ENCODE measurements at regions not wholly inside any gene's neighbourhood (a gene's known extent, or its start where the extent isn't known, plus 50 kb on each side); places are given as distances from the start of the nearest gene placed in this dataset.
"Not testable (repeated sequence)": the region's sequence is repeated elsewhere in the genome, so short reads cannot be mapped to it uniquely, and the experiment has no call there.

DNA sequence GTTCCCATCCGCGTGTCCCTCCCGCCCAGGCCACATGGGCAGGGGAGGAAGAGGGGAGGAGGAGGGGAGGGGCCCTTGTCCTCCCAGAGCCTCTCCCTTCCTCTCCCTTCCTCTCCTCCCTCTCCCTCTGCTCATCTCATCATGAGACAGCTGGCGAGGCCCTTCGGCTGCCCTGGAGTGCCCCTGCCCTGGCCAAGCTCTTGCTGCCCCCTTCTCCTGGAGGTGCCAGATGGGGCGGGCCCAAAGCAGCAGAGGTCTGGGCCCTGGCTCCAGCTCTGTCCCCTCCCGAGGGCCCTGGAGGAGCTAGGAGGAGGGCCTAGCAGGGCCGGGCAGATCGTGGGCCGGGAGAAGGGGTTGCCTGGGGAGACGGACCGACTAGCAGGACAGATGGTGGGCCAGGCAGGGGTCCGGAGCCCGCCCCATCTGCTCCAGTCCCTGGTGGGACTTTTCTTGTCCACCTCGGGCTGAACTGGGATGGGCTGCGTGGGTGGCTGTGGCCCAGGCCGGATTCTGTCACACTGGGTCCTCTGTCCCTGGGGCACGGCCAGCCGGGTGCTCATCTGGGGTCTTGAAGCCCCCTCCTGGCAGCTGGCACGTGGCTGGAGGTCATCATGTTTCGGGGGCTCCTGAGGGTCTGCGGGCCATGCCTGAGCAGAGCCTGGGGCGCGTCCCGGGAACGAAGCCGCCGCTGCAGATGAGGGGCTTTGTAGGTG is 183.4 kb downstream of the GOLGA6L6 start:
- Histone ChIP-seq H3K4me1 (ENCODE audit: insufficient read depth, insufficient read length) (peaks cover 14% of the 10 kb centered on the region), H3K4me3 (ENCODE audit: insufficient read length, low read depth) (no peak overlapping the region), H3K36me3 (ENCODE audit: insufficient read depth, insufficient read length, low read length) (no peaks in the 10 kb centered on the region), H3K9ac (ENCODE audit: insufficient read length, low read depth) (peak overlapping the region; percentile 50), H3K27me3 (ENCODE audit: insufficient read depth, insufficient read length) (peaks cover 16% of the 10 kb centered on the region), H3K9me3 (ENCODE audit: insufficient read depth, low read length) (no peaks in the 10 kb centered on the region)
- DNase-seq (ENCODE audit: low read depth, low spot score), result no peak
- TF ChIP-seq YY1 (IDR thresholded peaks at IDR 0.05; ENCODE audit: insufficient read depth, insufficient read length) (no peak), SUZ12 (IDR thresholded peaks at IDR 0.05; ENCODE audit: extremely low read depth, insufficient read depth, insufficient read length) (no peak), ZNF274 (IDR thresholded peaks at IDR 0.05; ENCODE audit: low read depth, low read length) (no peak)

DNA sequence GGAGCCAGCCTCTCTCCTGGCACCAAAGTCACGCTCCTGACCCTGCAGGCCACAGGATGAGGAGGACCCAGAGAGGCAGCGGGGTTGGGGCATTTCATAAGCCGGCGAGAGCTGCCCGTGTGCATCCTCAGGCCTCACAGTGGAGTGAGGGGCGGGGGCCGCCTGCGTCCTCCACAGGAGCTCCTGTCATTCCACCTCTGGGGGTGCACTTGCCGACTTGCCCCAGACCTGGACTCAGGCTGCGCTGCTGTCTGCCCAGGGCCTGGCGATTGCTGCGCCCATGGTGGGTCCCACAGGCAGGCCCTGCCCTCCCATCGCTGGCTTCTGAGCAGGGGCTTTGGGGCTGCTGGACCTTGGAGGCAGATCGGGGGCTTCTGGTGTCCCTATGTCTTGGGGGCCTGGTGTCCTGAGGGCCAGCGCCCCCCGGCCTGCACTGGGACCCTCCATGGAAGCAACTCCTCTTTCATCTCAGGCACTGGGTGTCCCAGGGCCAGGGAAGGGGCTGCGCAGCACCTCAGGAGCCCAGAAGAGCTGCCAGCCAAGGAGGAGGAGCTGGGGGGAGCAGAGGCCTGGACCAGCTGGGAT is 184.0 kb downstream of the GOLGA6L6 start:
- TF ChIP-seq YY1 (IDR thresholded peaks at IDR 0.05; ENCODE audit: insufficient read depth, insufficient read length) (no peak), SUZ12 (IDR thresholded peaks at IDR 0.05; ENCODE audit: extremely low read depth, insufficient read depth, insufficient read length) (no peak), ZNF274 (IDR thresholded peaks at IDR 0.05; ENCODE audit: low read depth, low read length) (no peak)
- H3K27me3 ChIP-seq (ENCODE audit: insufficient read depth, insufficient read length), result peaks cover 20% of the 10 kb centered on the region
- peaks cover 1% of the 10 kb centered on the region; the same call in 1 of the 2 replicates for H3K9me3 ChIP-seq (ENCODE audit: insufficient read depth, low read length)
- no peak for DNase-seq (ENCODE audit: low read depth, low spot score)
- no peak overlapping the region for H3K4me3 ChIP-seq (ENCODE audit: insufficient read length, low read depth)
- peak overlapping the region; percentile 50 for H3K9ac ChIP-seq (ENCODE audit: insufficient read length, low read depth)
- peaks cover 14% of the 10 kb centered on the region for H3K4me1 ChIP-seq (ENCODE audit: insufficient read depth, insufficient read length)
- H3K36me3 ChIP-seq (ENCODE audit: insufficient read depth, insufficient read length, low read length), result no peaks in the 10 kb centered on the region

GRCh38 chr15:20356911-20357480 is 184.6 kb downstream of the GOLGA6L6 start:
- no peaks in the 10 kb centered on the region for H3K36me3 ChIP-seq (ENCODE audit: insufficient read depth, insufficient read length, low read length)
- peak overlapping the region; percentile 33 for H3K4me3 ChIP-seq (ENCODE audit: insufficient read length, low read depth)
- peaks cover 14% of the 10 kb centered on the region for H3K4me1 ChIP-seq (ENCODE audit: insufficient read depth, insufficient read length)
- H3K27me3 ChIP-seq (ENCODE audit: insufficient read depth, insufficient read length), result peaks cover 26% of the 10 kb centered on the region
- H3K9me3 ChIP-seq (ENCODE audit: insufficient read depth, low read length), result peaks cover 7% of the 10 kb centered on the region; the same call in 1 of the 2 replicates
- no peak for TF ChIP-seq ZNF274 (IDR thresholded peaks at IDR 0.05; ENCODE audit: low read depth, low read length)
- TF ChIP-seq YY1 (IDR thresholded peaks at IDR 0.05; ENCODE audit: insufficient read depth, insufficient read length), result no peak
- TF ChIP-seq SUZ12 (IDR thresholded peaks at IDR 0.05; ENCODE audit: extremely low read depth, insufficient read depth, insufficient read length), result no peak
- peak overlapping the region; percentile 53 for H3K9ac ChIP-seq (ENCODE audit: insufficient read length, low read depth)
- no peak for DNase-seq (ENCODE audit: low read depth, low spot score)

GRCh38 chr15:20356444-20356910 is 185.1 kb downstream of the GOLGA6L6 start:
- H3K9ac ChIP-seq (ENCODE audit: insufficient read length, low read depth), result peak overlapping the region; percentile 53
- peaks cover 31% of the 10 kb centered on the region for H3K27me3 ChIP-seq (ENCODE audit: insufficient read depth, insufficient read length)
- DNase-seq (ENCODE audit: low read depth, low spot score), result peak; percentile 72
- H3K4me3 ChIP-seq (ENCODE audit: insufficient read length, low read depth), result peak overlapping the region; percentile 33
- H3K9me3 ChIP-seq (ENCODE audit: insufficient read depth, low read length), result peaks cover 12% of the 10 kb centered on the region; the same call in 1 of the 2 replicates
- H3K36me3 ChIP-seq (ENCODE audit: insufficient read depth, insufficient read length, low read length), result no peaks in the 10 kb centered on the region
- peaks cover 16% of the 10 kb centered on the region for H3K4me1 ChIP-seq (ENCODE audit: insufficient read depth, insufficient read length)
- no peak for TF ChIP-seq SUZ12 (IDR thresholded peaks at IDR 0.05; ENCODE audit: extremely low read depth, insufficient read depth, insufficient read length)
- TF ChIP-seq YY1 (IDR thresholded peaks at IDR 0.05; ENCODE audit: insufficient read depth, insufficient read length), result no peak
- no peak for TF ChIP-seq ZNF274 (IDR thresholded peaks at IDR 0.05; ENCODE audit: low read depth, low read length)

DNA sequence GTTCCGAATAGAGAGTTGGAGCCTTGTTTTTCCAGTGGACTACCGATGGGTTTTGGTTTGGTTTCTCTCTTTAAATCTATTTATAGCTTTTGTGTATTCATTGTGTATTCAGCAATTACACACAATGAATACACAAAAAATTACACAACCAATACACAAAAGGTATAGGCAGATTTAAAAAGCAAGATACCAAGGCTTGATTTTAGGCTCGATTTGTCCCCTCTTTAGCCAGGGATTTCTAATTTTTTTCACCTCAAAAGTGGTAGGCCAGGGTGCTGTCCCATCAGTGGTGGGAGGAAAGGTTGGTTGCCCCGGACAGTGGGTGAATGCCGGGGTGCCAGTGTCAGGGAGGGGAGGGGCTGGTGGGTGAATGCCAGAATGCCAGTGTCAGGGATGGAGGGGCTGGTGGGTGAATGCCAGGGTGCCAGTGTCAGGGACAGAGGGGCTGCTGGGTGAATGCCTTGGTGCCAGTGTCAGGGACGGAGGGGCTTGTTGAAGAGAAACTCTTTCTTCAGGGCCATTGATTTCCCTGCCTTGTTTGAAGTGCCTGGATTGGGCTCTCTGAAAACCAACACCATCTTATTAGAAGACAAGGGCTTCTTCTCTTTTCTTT is 186.2 kb downstream of the GOLGA6L6 start:
- no peak for DNase-seq (ENCODE audit: low read depth, low spot score)
- Histone ChIP-seq H3K36me3 (ENCODE audit: insufficient read depth, insufficient read length, low read length) (no peaks in the 10 kb centered on the region), H3K4me3 (ENCODE audit: insufficient read length, low read depth) (no peak overlapping the region), H3K9me3 (ENCODE audit: insufficient read depth, low read length) (peaks cover 13% of the 10 kb centered on the region; the same call in 1 of the 2 replicates), H3K4me1 (ENCODE audit: insufficient read depth, insufficient read length) (peaks cover 16% of the 10 kb centered on the region), H3K27me3 (ENCODE audit: insufficient read depth, insufficient read length) (peaks cover 41% of the 10 kb centered on the region), H3K9ac (ENCODE audit: insufficient read length, low read depth) (no peak overlapping the region)
- TF ChIP-seq SUZ12 (IDR thresholded peaks at IDR 0.05; ENCODE audit: extremely low read depth, insufficient read depth, insufficient read length) (no peak), YY1 (IDR thresholded peaks at IDR 0.05; ENCODE audit: insufficient read depth, insufficient read length) (no peak), ZNF274 (IDR thresholded peaks at IDR 0.05; ENCODE audit: low read depth, low read length) (no peak)

DNA sequence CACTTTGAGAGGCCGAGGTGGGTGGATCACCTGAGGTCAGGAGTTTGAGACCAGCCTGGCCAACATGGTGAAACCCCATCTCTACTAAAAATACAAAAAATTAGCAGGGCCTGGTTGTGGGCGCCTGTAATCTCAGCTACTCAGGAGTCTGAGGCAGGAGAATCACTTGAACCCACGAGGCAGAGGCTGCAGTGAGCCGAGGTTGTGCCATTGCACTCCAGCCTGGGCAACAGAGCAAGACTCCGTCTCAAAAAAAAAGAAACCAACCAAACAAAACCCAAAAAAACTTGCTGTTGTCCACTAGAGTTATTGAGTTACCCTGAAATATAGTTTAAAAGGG is 186.7 kb downstream of the GOLGA6L6 start:
- not testable (repeated sequence) for H3K9ac ChIP-seq (ENCODE audit: insufficient read length, low read depth); H3K36me3 ChIP-seq (ENCODE audit: insufficient read depth, insufficient read length, low read length); H3K4me3 ChIP-seq (ENCODE audit: insufficient read length, low read depth); DNase-seq (ENCODE audit: low read depth, low spot score)
- Histone ChIP-seq H3K27me3 (ENCODE audit: insufficient read depth, insufficient read length) (peaks cover 46% of the 10 kb centered on the region), H3K9me3 (ENCODE audit: insufficient read depth, low read length) (peaks cover 13% of the 10 kb centered on the region; the same call in 1 of the 2 replicates), H3K4me1 (ENCODE audit: insufficient read depth, insufficient read length) (peaks cover 16% of the 10 kb centered on the region)
